B cell (primary cell): ENCODE measurements at regions not wholly inside any gene's neighbourhood (a gene's known extent, or its start where the extent isn't known, plus 50 kb on each side); places are given as distances from the start of the nearest gene placed in this dataset.

ENCODE experiments used
- ATAC-seq: fragments of 200-7000 bp; cut with Tn5 transposase; one replicate; pipeline ENCODE4 v1.10.0; 2021; ENCODE audit warnings: low read depth, mild to moderate bottlenecking, moderate number of reproducible peaks, moderate library complexity
- CTCF ChIA-PET: fragments of 350-600 bp; sonication (Branson Sonifier 250); formaldehyde crosslinking; loops from one replicate; lab custom pipeline; 2021; ENCODE audit warnings: antibody characterized with exemption, inconsistent platforms; lab: Charles Lee
- POLR2A ChIA-PET: fragments of 350-600 bp; sonication (Branson Sonifier 250); formaldehyde crosslinking; loops from one replicate; lab custom pipeline; 2021; ENCODE audit warnings: antibody characterized with exemption; lab: Charles Lee
- DNase-seq: peaks from one replicate; pipeline ENCODE4 v3.0.0; 2013
- H2AFZ ChIP-seq: 2 replicates; pipeline ENCODE4 v1.6.1; 2012; ENCODE audit warnings: mild to moderate bottlenecking, low read depth, low read length; ENCODE audit not compliant: insufficient read depth, poor library complexity, severe bottlenecking
- H3K27ac ChIP-seq, 2 donors: 1 replicate in 1 of 2; 2 replicates in 1 of 2; pipeline ENCODE4 v1.5.1; 2012 to 2013; ENCODE audit warnings: low read length in 2 of 2, mild to moderate bottlenecking in 2 of 2, moderate library complexity in 1 of 2
- H3K27me3 ChIP-seq, 4 experiments: fragments of 200-600 bp in 1 of 4; sonication (generic) in 1 of 4; replicated peaks in 1 of 4; 1 replicate in 2 of 4; 2 replicates in 2 of 4; pipeline versions ENCODE4 v1.6.1 to v1.7.0; 2013 to 2016; ENCODE audit warnings: low read length in 3 of 4, mild to moderate bottlenecking in 2 of 4, mixed read lengths in 1 of 4, moderate library complexity in 1 of 4; ENCODE audit not compliant: insufficient read depth in 4 of 4, control insufficient read depth in 3 of 4; ENCODE audit errors: control extremely low read depth in 1 of 4
- H3K36me3 ChIP-seq, 2 experiments: replicated peaks in 1 of 2; 1 replicate in 1 of 2; 2 replicates in 1 of 2; pipeline versions ENCODE4 v1.6.1 to v1.7.1; 2013; ENCODE audit warnings: low read length in 1 of 2; ENCODE audit not compliant: insufficient read depth in 2 of 2, control insufficient read depth in 1 of 2; ENCODE audit errors: control extremely low read depth in 1 of 2, extremely low read depth in 1 of 2
- H3K4me1 ChIP-seq, 2 donors: fragments of 200-600 bp in 1 of 2; sonication (generic) in 1 of 2; 1 replicate in 1 of 2; 2 replicates in 1 of 2; pipeline versions ENCODE4 v1.5.1 to v1.6.1; 2013 to 2017; ENCODE audit warnings: low read length in 2 of 2; ENCODE audit not compliant: control insufficient read depth in 2 of 2, insufficient read depth in 2 of 2
- H3K4me2 ChIP-seq: replicated peaks from 2 replicates; pipeline ENCODE3; 2012; ENCODE audit warnings: mild to moderate bottlenecking, low read depth, low read length; ENCODE audit not compliant: poor library complexity, severe bottlenecking
- H3K4me3 ChIP-seq, 5 experiments: fragments of 200-600 bp in 1 of 5; sonication (generic) in 1 of 5; 1 replicate in 3 of 5; 2 replicates in 2 of 5; pipeline versions ENCODE4 v1.5.1 to v1.7.0; 2011 to 2016; ENCODE audit warnings: low read length in 4 of 5, mild to moderate bottlenecking in 4 of 5, low read depth in 2 of 5, control low read depth in 1 of 5, moderate library complexity in 1 of 5; ENCODE audit not compliant: insufficient read depth in 1 of 5; ENCODE audit errors: control extremely low read depth in 1 of 5, extremely low read depth in 1 of 5
- H3K79me2 ChIP-seq: fragments of 200-600 bp; sonication (generic); one replicate; pipeline ENCODE4 v1.6.0; 2016; ENCODE audit warnings: low read length; ENCODE audit not compliant: control insufficient read depth, insufficient read depth
- H3K9ac ChIP-seq: fragments of 200-600 bp; sonication (generic); 2 replicates; pipeline ENCODE4 v1.6.1; 2017; ENCODE audit warnings: mild to moderate bottlenecking, low read length, moderate library complexity
- H3K9me3 ChIP-seq, 3 donors: one replicate each; pipeline versions ENCODE4 v1.6.1 to v1.7.1; 2013; ENCODE audit warnings: low read length in 2 of 3; ENCODE audit not compliant: control insufficient read depth in 2 of 3, insufficient read depth in 1 of 3; ENCODE audit errors: control extremely low read depth in 1 of 3
- H4K20me1 ChIP-seq: 2 replicates; pipeline ENCODE4 v1.6.0; 2012; ENCODE audit warnings: mild to moderate bottlenecking, low read length; ENCODE audit not compliant: insufficient read depth, control insufficient read depth, poor library complexity, severe bottlenecking
- H3K27ac Mint-ChIP-seq: one replicate; pipeline ENCODE4 v1.8.0; 2021; ENCODE audit warnings: mixed read lengths
- H3K27me3 Mint-ChIP-seq: one replicate; pipeline ENCODE4 v1.8.0; 2021; ENCODE audit warnings: mixed read lengths
- H3K4me1 Mint-ChIP-seq: one replicate; pipeline ENCODE4 v1.8.0; 2021; ENCODE audit warnings: mixed read lengths
- H3K4me3 Mint-ChIP-seq: one replicate; pipeline ENCODE4 v1.8.0; 2021; ENCODE audit warnings: mixed read lengths
- H3K9me3 Mint-ChIP-seq: one replicate; pipeline ENCODE4 v1.8.0; 2022; ENCODE audit warnings: mixed read lengths; ENCODE audit not compliant: insufficient read depth
- EZH2 ChIP-seq: IDR thresholded peaks from 2 replicates; pipeline ENCODE4 v1.6.1; 2012; ENCODE audit warnings: borderline replicate concordance, low read depth, mild to moderate bottlenecking, moderate library complexity, low read length; ENCODE audit not compliant: insufficient read depth, poor library complexity, severe bottlenecking
- WGBS: methylation state at CpG from one replicate; pipeline ENCODE4 v1.1.5; 2013; ENCODE audit warnings: missing lambda C conversion rate; ENCODE audit not compliant: insufficient coverage; 5-methylcytosine and 5-hydroxymethylcytosine counted together
- intact Hi-C: fragments of 100-400 bp; cut with micrococcal nuclease; formaldehyde crosslinking; loops from one replicate; pipeline ENCODE4 v1.10.0; 2022
- TF ChIP-seq, protein P1 (sequence below): fragments of 200-600 bp; IDR thresholded peaks from one replicate; pipeline ENCODE4 v1.8.0; 2022; ENCODE audit warnings: antibody characterized with exemption, mild to moderate bottlenecking

DNA sequence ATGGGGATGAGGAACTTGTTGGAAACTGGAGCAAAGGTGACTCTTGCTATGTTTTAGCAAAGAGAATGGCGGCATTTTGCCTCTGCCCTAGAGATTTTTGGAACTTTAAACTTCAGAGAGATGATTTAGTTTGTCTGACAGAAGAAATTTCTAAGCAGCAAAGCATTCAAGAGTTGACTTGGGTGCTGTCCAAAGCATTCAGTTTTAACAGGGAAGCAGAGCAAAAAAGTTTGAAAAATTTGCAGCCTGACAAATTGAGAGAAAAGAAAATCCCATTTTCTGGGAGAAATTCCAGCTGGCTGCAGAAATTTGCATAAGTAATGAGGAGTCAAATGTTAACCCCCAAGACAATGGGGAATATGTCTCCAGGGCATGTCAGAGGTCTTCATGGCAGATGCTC lies 682.3 kb upstream of the ST8SIA4 start:
- Histone ChIP-seq H3K4me1 (no peaks in the 10 kb centered on the region), H3K9ac (no peak overlapping the region), H3K27me3 (no peaks in the 10 kb centered on the region), H3K4me3 (no peak overlapping the region), H2AFZ (no peak overlapping the region), H4K20me1 (no peaks in the 10 kb centered on the region), H3K4me2 (no peak overlapping the region), H3K36me3 (no peaks in the 10 kb centered on the region), H3K27ac (no peak overlapping the region), H3K79me2 (no peaks in the 10 kb centered on the region), H3K9me3 (no peaks in the 10 kb centered on the region)
- TF ChIP-seq, protein P1, sequence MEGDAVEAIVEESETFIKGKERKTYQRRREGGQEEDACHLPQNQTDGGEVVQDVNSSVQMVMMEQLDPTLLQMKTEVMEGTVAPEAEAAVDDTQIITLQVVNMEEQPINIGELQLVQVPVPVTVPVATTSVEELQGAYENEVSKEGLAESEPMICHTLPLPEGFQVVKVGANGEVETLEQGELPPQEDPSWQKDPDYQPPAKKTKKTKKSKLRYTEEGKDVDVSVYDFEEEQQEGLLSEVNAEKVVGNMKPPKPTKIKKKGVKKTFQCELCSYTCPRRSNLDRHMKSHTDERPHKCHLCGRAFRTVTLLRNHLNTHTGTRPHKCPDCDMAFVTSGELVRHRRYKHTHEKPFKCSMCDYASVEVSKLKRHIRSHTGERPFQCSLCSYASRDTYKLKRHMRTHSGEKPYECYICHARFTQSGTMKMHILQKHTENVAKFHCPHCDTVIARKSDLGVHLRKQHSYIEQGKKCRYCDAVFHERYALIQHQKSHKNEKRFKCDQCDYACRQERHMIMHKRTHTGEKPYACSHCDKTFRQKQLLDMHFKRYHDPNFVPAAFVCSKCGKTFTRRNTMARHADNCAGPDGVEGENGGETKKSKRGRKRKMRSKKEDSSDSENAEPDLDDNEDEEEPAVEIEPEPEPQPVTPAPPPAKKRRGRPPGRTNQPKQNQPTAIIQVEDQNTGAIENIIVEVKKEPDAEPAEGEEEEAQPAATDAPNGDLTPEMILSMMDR = no peak
- TF ChIP-seq EZH2 = no peak
- DNase-seq (no peak), ATAC-seq (no peak)
- 91% methylated on average over 1 of the region's 1 CpG for WGBS
- peaks cover 6% of the 10 kb centered on the region for H3K9me3 Mint-ChIP-seq
- intact Hi-C loops = no loop called here
- H3K27me3 Mint-ChIP-seq = no peaks in the 10 kb centered on the region
- no peak overlapping the region for H3K27ac Mint-ChIP-seq
- ChIA-PET CTCF (no interaction called here), POLR2A (no interaction called here)
- H3K4me3 Mint-ChIP-seq = no peak overlapping the region
- H3K4me1 Mint-ChIP-seq = no peaks in the 10 kb centered on the region

DNA sequence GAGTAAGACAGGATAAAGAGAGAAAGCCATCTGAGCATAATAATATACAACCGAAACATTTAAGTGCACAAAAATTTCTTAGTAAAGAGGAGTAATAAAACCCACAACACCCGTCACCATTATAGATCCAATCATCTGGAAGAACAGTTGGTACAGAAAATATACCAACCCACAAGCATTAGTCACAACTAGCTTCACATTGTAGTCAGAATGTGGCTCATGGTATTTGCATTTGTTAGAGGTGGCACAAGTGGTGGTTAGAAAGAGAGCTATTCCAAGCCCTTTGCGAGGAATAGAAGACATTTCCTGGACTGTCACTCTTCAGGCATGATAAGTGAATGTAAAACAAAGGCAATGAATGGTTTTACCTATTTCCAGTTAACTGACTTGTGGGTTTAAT lies 677.5 kb upstream of the ST8SIA4 start:
- no peaks in the 10 kb centered on the region for H3K4me1 Mint-ChIP-seq
- WGBS = 88% methylated on average over 1 of the region's 3 CpGs
- no peak overlapping the region for H3K4me3 Mint-ChIP-seq
- H3K27me3 Mint-ChIP-seq = no peaks in the 10 kb centered on the region
- Histone ChIP-seq H3K27me3 (no peaks in the 10 kb centered on the region), H3K4me1 (no peaks in the 10 kb centered on the region), H3K4me2 (no peak overlapping the region), H4K20me1 (no peaks in the 10 kb centered on the region), H3K79me2 (no peaks in the 10 kb centered on the region), H3K36me3 (no peaks in the 10 kb centered on the region), H3K9me3 (no peaks in the 10 kb centered on the region), H3K4me3 (no peak overlapping the region), H2AFZ (no peak overlapping the region), H3K9ac (no peak overlapping the region), H3K27ac (no peak overlapping the region)
- intact Hi-C loops = no loop called here
- peaks cover 6% of the 10 kb centered on the region for H3K9me3 Mint-ChIP-seq
- ATAC-seq = no peak
- ChIA-PET CTCF (no interaction called here), POLR2A (no interaction called here)
- DNase-seq = no peak
- TF ChIP-seq EZH2 = no peak
- TF ChIP-seq, protein P1 = no peak
- no peak overlapping the region for H3K27ac Mint-ChIP-seq
